Endothelial cell of umbilical vein (primary cell): ENCODE measurements at regions not wholly inside any gene's neighbourhood (a gene's known extent, or its start where the extent isn't known, plus 50 kb on each side); places are given as distances from the start of the nearest gene placed in this dataset.

Experiments used
- BruUV-seq: library from RNA; stranded (reverse); fragments of 400-500 nt; replicated peaks from 2 replicates; lab custom pipeline; 2021; lab: Mats Ljungman, UMichigan
- CTCF ChIA-PET: fragments of 300-600, 350-600 bp; sonication (Branson Sonifier 250); formaldehyde crosslinking; loops from one replicate; lab custom pipeline; 2021; ENCODE audit warnings: antibody characterized with exemption, inconsistent platforms; lab: Charles Lee
- POLR2A ChIA-PET: fragments of 300-600, 350-600 bp; sonication (Branson Sonifier 250); formaldehyde crosslinking; loops from one replicate; lab custom pipeline; 2021; ENCODE audit warnings: antibody characterized with exemption, inconsistent platforms; lab: Charles Lee
- DNase-seq: peaks from one replicate; pipeline ENCODE4 v3.0.0-alpha.2; 2011; ENCODE audit warnings: low read depth, low spot score
- FAIRE-seq: peaks from 2 replicates; lab custom pipeline; 2011; peaks lifted over from hg19 to GRCh38; lab: Jason Lieb, UNC
- H2AFZ ChIP-seq: 2 replicates; pipeline ENCODE4 v1.6.0; 2012; ENCODE audit warnings: low read depth, low read length, control low read depth, inconsistent platforms
- H3K27ac ChIP-seq: 2 replicates; pipeline ENCODE4 v1.5.1; 2011; ENCODE audit warnings: low read depth, mild to moderate bottlenecking, control low read depth, low read length, moderate library complexity; ENCODE audit not compliant: insufficient read depth
- H3K27me3 ChIP-seq, 2 experiments: 2 replicates each; pipeline versions ENCODE4 v1.6.0 to v1.6.1; 2011; ENCODE audit warnings: low read length in 2 of 2, mixed read lengths in 1 of 2; ENCODE audit not compliant: control insufficient read depth in 2 of 2, insufficient read depth in 2 of 2
- H3K36me3 ChIP-seq, 2 experiments: 2 replicates in 1 of 2; 3 replicates in 1 of 2; pipeline ENCODE4 v1.5.1; 2011; ENCODE audit warnings: low read length in 2 of 2, mild to moderate bottlenecking in 1 of 2, moderate library complexity in 1 of 2; ENCODE audit not compliant: control insufficient read depth in 2 of 2, insufficient read depth in 2 of 2; ENCODE audit errors: extremely low read depth in 1 of 2
- H3K4me1 ChIP-seq: 3 replicates; pipeline ENCODE4 v1.5.1; 2011; ENCODE audit warnings: mild to moderate bottlenecking, low read length; ENCODE audit not compliant: control insufficient read depth, insufficient read depth; ENCODE audit errors: extremely low read depth
- H3K4me2 ChIP-seq: 2 replicates; pipeline ENCODE4 v1.6.1; 2011; ENCODE audit warnings: low read length, control low read depth, mixed read lengths; ENCODE audit not compliant: insufficient read depth
- H3K4me3 ChIP-seq, 3 experiments: fragments of 200-600 bp in 1 of 3; sonication (generic), shearing (Covaris generic) in 1 of 3; replicated peaks in 1 of 3; 2 replicates each; pipeline ENCODE4 v1.5.1; 2011 to 2016; ENCODE audit warnings: control low read depth in 3 of 3, low read length in 3 of 3, mild to moderate bottlenecking in 2 of 3, inconsistent platforms in 1 of 3, low read depth in 1 of 3, moderate library complexity in 1 of 3; ENCODE audit not compliant: insufficient read depth in 1 of 3
- H3K79me2 ChIP-seq: 2 replicates; pipeline ENCODE4 v1.6.0; 2012; ENCODE audit warnings: low read length, inconsistent platforms; ENCODE audit not compliant: control insufficient read depth, insufficient read depth
- H3K9ac ChIP-seq: replicated peaks from 2 replicates; pipeline ENCODE3; 2011; ENCODE audit warnings: low read length, control low read depth; ENCODE audit not compliant: insufficient read depth; ENCODE audit errors: extremely low read depth
- H3K9me1 ChIP-seq: replicated peaks from 3 replicates; pipeline ENCODE4 v1.6.0; 2011; ENCODE audit warnings: mild to moderate bottlenecking, low read length; ENCODE audit not compliant: control insufficient read depth, insufficient read depth; ENCODE audit errors: extremely low read depth
- H3K9me3 ChIP-seq: replicated peaks from 2 replicates; pipeline ENCODE4 v1.5.1; 2012; ENCODE audit warnings: low read length, inconsistent platforms; ENCODE audit not compliant: control insufficient read depth, insufficient read depth
- H4K20me1 ChIP-seq: replicated peaks from 2 replicates; pipeline ENCODE3; 2011; ENCODE audit warnings: mild to moderate bottlenecking, low read length; ENCODE audit not compliant: control insufficient read depth, insufficient read depth; ENCODE audit errors: extremely low read depth
- EZH2 ChIP-seq: IDR thresholded peaks from 2 replicates; pipeline ENCODE4 v1.6.1; 2012; ENCODE audit warnings: borderline replicate concordance, low read depth, mild to moderate bottlenecking, moderate library complexity, low read length, inconsistent platforms; ENCODE audit not compliant: severe bottlenecking
- FOS ChIP-seq: IDR thresholded peaks from 2 replicates; pipeline ENCODE4 v1.6.1; 2011; ENCODE audit warnings: mild to moderate bottlenecking, low read length, moderate library complexity, borderline replicate concordance; ENCODE audit not compliant: insufficient read depth
- GATA2 ChIP-seq: IDR thresholded peaks from 2 replicates; pipeline ENCODE4 v1.7.0; 2011; ENCODE audit warnings: low read depth, mild to moderate bottlenecking, moderate library complexity, mixed read lengths, low read length; ENCODE audit not compliant: insufficient read length, insufficient read depth
- JUN ChIP-seq: IDR thresholded peaks from 2 replicates; pipeline ENCODE4 v1.6.1; 2011; ENCODE audit warnings: borderline replicate concordance, low read depth; ENCODE audit not compliant: insufficient read length, insufficient read depth
- MAX ChIP-seq: IDR thresholded peaks from 2 replicates; pipeline ENCODE4 v1.6.1; 2011; ENCODE audit not compliant: insufficient read depth, insufficient read length
- MYC ChIP-seq: IDR thresholded peaks from one replicate; pipeline ENCODE4 v1.6.1; 2011; ENCODE audit warnings: mild to moderate bottlenecking, low read depth, low read length
- POLR2A ChIP-seq: IDR thresholded peaks from 2 replicates; pipeline ENCODE4 v1.6.1; 2012; ENCODE audit warnings: low read depth, mild to moderate bottlenecking, control low read depth, low read length
- POLR2AphosphoS5 ChIP-seq: IDR thresholded peaks from 2 replicates; pipeline ENCODE4 v1.6.1; 2012; ENCODE audit warnings: low read depth, mild to moderate bottlenecking, control low read depth, low read length, moderate library complexity; ENCODE audit not compliant: insufficient read depth
- dilution Hi-C: fragments of 300-500 bp; cut with MboI; formaldehyde crosslinking; loops from one replicate; pipeline ENCODE4 v1.15.0; 2019; ENCODE audit warnings: low sequenced_read_pairs; ENCODE audit not compliant: extremely low pct_ligation_motif_present
- intact Hi-C: fragments of 100-400 bp; cut with micrococcal nuclease; formaldehyde crosslinking; loops from one replicate; pipeline ENCODE4 v1.10.0; 2022
- TF ChIP-seq, protein P1 (sequence below), 2 donors: IDR thresholded peaks; 1 replicate in 1 of 2; 2 replicates in 1 of 2; pipeline ENCODE4 v1.5.1; 2011; ENCODE audit warnings: low read length in 2 of 2, mild to moderate bottlenecking in 2 of 2, moderate library complexity in 2 of 2, control low read depth in 1 of 2, inconsistent platforms in 1 of 2, low read depth in 1 of 2; ENCODE audit not compliant: insufficient read depth in 1 of 2; ENCODE audit errors: extremely low read depth in 1 of 2

DNA sequence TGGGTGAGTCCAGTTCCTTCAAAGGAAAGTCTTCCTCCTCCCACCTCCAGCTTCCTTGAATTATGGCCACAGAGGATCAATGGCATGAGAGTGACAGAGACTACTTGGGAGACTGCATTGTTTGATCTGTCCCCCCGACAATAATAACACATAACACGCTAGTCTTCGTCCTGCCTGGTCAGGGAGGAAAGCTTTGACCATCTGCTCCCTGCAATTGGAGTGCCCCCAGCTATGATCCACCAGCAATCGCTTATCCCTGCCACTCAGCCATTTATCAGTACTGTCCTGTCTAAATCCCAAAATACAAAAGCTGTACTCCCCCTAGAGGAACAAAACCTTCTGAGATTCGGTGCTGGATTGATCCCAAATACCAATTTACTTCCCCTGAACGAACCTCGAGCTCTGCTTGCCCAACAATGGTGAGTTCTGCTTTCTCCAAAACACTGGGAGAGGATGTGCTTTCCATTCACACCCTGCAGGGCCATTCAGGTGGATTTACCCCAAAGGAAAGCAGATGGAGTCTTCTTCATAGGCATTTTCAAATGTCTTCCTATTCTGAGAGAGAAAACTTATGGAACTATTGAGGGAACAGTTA, 466.7 kb downstream of the TSHZ3 start:
- POLR2A ChIA-PET: no interaction called here
- no peaks in the 10 kb centered on the region for H4K20me1 ChIP-seq
- dilution Hi-C loops: no loop called here
- H3K27ac ChIP-seq: no peak overlapping the region
- CTCF ChIA-PET: no interaction called here
- H3K9me3 ChIP-seq: peaks cover 12% of the 10 kb centered on the region
- DNase-seq: no peak
- no peak overlapping the region for H3K4me2 ChIP-seq
- H3K36me3 ChIP-seq: no peaks in the 10 kb centered on the region
- H3K4me1 ChIP-seq: no peaks in the 10 kb centered on the region
- no peaks in the 10 kb centered on the region for H3K9me1 ChIP-seq
- no peak for FAIRE-seq
- TF ChIP-seq JUN: no peak
- TF ChIP-seq FOS: no peak
- TF ChIP-seq POLR2A: no peak
- no peak for TF ChIP-seq GATA2
- no peak for TF ChIP-seq EZH2
- intact Hi-C loops: no loop called here
- no peaks in the 10 kb centered on the region for H3K27me3 ChIP-seq
- BruUV-seq: no TSS peak
- H3K9ac ChIP-seq: no peak overlapping the region
- H3K4me3 ChIP-seq: no peak overlapping the region
- no peak overlapping the region for H2AFZ ChIP-seq
- no peaks in the 10 kb centered on the region for H3K79me2 ChIP-seq

DNA sequence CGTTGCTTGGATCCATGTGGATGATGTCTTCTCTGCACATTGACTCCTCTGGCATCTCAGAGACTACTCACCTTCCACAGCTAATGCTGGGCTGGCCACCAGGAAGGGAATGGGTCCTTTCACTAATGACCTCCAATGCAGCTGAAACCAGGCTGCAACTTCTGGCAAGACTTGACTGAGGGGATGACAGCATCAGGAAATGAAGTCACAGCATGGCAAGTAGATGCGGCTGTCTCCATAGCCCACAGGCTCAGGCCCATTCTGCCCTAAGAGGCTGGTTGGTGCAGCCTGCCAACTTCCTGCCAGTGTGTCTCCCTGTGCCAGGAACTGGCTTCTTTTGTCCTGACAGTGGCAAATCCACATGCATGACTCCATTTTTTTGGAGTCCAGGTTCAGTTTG, 467.3 kb downstream of the TSHZ3 start:
- Histone ChIP-seq H3K9me3 (peaks cover 12% of the 10 kb centered on the region), H3K4me2 (no peak overlapping the region), H3K4me3 (no peak overlapping the region), H3K27me3 (no peaks in the 10 kb centered on the region), H3K36me3 (no peaks in the 10 kb centered on the region), H3K4me1 (no peaks in the 10 kb centered on the region), H4K20me1 (no peaks in the 10 kb centered on the region), H2AFZ (no peak overlapping the region), H3K9me1 (no peaks in the 10 kb centered on the region), H3K27ac (no peak overlapping the region), H3K79me2 (no peaks in the 10 kb centered on the region), H3K9ac (no peak overlapping the region)
- intact Hi-C loops (no loop called here), dilution Hi-C loops (no loop called here)
- CTCF ChIA-PET: no interaction called here
- FAIRE-seq (no peak), DNase-seq (no peak)
- POLR2A ChIA-PET: no interaction called here
- no peak for TF ChIP-seq MYC
- TF ChIP-seq POLR2AphosphoS5: no peak
- no peak for TF ChIP-seq EZH2
- no peak for TF ChIP-seq MAX
- TF ChIP-seq FOS: no peak
- no peak for TF ChIP-seq GATA2
- no peak for TF ChIP-seq JUN
- TF ChIP-seq POLR2A: no peak
- TF ChIP-seq, protein P1, sequence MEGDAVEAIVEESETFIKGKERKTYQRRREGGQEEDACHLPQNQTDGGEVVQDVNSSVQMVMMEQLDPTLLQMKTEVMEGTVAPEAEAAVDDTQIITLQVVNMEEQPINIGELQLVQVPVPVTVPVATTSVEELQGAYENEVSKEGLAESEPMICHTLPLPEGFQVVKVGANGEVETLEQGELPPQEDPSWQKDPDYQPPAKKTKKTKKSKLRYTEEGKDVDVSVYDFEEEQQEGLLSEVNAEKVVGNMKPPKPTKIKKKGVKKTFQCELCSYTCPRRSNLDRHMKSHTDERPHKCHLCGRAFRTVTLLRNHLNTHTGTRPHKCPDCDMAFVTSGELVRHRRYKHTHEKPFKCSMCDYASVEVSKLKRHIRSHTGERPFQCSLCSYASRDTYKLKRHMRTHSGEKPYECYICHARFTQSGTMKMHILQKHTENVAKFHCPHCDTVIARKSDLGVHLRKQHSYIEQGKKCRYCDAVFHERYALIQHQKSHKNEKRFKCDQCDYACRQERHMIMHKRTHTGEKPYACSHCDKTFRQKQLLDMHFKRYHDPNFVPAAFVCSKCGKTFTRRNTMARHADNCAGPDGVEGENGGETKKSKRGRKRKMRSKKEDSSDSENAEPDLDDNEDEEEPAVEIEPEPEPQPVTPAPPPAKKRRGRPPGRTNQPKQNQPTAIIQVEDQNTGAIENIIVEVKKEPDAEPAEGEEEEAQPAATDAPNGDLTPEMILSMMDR (IDR thresholded peaks at IDR 0.05; ENCODE audit: extremely low read depth in 1 of 2, insufficient read depth in 1 of 2, low read depth in 1 of 2, low read length in 2 of 2): no peak
- BruUV-seq: no TSS peak
